Activated naive CD4-positive, alpha-beta T cell treated with anti-CD3 and anti-CD28 coated beads, Interleukin-2, amount 50 U/mL, for 72 hours (primary cell): ENCODE measurements at regions not wholly inside any gene's neighbourhood (a gene's known extent, or its start where the extent isn't known, plus 50 kb on each side); places are given as distances from the start of the nearest gene placed in this dataset.

Experiments used
- ATAC-seq, 2 donors: fragments of 150-1000 bp; cut with Tn5 transposase; 2 replicates each; pipeline ENCODE4 v1.10.0; 2021; ENCODE audit warnings: mild to moderate bottlenecking in 2 of 2, moderate library complexity in 2 of 2
- DNase-seq, 2 donors: peaks; one replicate each; pipeline ENCODE4 v3.0.0; 2021 to 2022; ENCODE audit warnings: low spot score in 2 of 2
- H3K27ac Mint-ChIP-seq, 2 donors: one replicate each; pipeline ENCODE4 v1.8.0; 2022; ENCODE audit warnings: mild to moderate bottlenecking in 2 of 2, mixed read lengths in 2 of 2
- H3K36me3 Mint-ChIP-seq, 2 donors: one replicate each; pipeline ENCODE4 v1.8.0; 2022; ENCODE audit warnings: mixed read lengths in 2 of 2
- H3K9me3 Mint-ChIP-seq, 2 donors: one replicate each; pipeline ENCODE4 v1.8.0; 2022; ENCODE audit warnings: mixed read lengths in 2 of 2

- Mint-ChIP-seq H3K36me3 (no peaks in the 10 kb centered on the region), H3K9me3 (no peaks in the 10 kb centered on the region), H3K27ac (no peak overlapping the region)
- ATAC-seq (no peak), DNase-seq (no peak)
Measured at GRCh38 chr5:66234241-66234640, 90.1 kb downstream of the SREK1 start.

GRCh38 chr5:66238435-66238834 lies 94.3 kb downstream of the SREK1 start:
- Mint-ChIP-seq H3K9me3 (no peaks in the 10 kb centered on the region), H3K27ac (no peak overlapping the region), H3K36me3 (no peaks in the 10 kb centered on the region)
- DNase-seq (no peak), ATAC-seq (no peak)

GRCh38 chr5:66239034-66239433 lies 94.9 kb downstream of the SREK1 start:
- H3K9me3 Mint-ChIP-seq: no peaks in the 10 kb centered on the region
- DNase-seq (no peak), ATAC-seq (no peak)
- H3K36me3 Mint-ChIP-seq: no peaks in the 10 kb centered on the region
- no peak overlapping the region for H3K27ac Mint-ChIP-seq

GRCh38 chr5:66241136-66241825 lies 97.2 kb downstream of the SREK1 start:
- Mint-ChIP-seq H3K27ac (no peak overlapping the region), H3K36me3 (no peaks in the 10 kb centered on the region), H3K9me3 (no peaks in the 10 kb centered on the region)
- ATAC-seq (no peak), DNase-seq (no peak)

GRCh38 chr5:66242050-66242715 lies 98.1 kb downstream of the SREK1 start:
- no peaks in the 10 kb centered on the region for H3K36me3 Mint-ChIP-seq

GRCh38 chr5:66246608-66247007 lies 102.5 kb downstream of the SREK1 start:
- DNase-seq (no peak), ATAC-seq (no peak)
- H3K9me3 Mint-ChIP-seq: no peaks in the 10 kb centered on the region
- no peaks in the 10 kb centered on the region for H3K36me3 Mint-ChIP-seq
- no peak overlapping the region for H3K27ac Mint-ChIP-seq

More at GRCh38 chr5:66242050-66242715, 98.1 kb downstream of the SREK1 start:
- no peak for ATAC-seq
- no peak overlapping the region for H3K27ac Mint-ChIP-seq
- no peaks in the 10 kb centered on the region for H3K9me3 Mint-ChIP-seq
- no peak for DNase-seq

- no peaks in the 10 kb centered on the region for H3K9me3 Mint-ChIP-seq
- H3K27ac Mint-ChIP-seq: no peak overlapping the region
- DNase-seq (no peak), ATAC-seq (no peak)
- no peaks in the 10 kb centered on the region for H3K36me3 Mint-ChIP-seq
Measured at GRCh38 chr5:66247176-66247960, 103.3 kb downstream of the SREK1 start.

- no peak overlapping the region for H3K27ac Mint-ChIP-seq
Measured at GRCh38 chr5:66248874-66249273, 104.8 kb downstream of the SREK1 start.

GRCh38 chr5:66249920-66250319 lies 105.8 kb downstream of the SREK1 start:
- DNase-seq (no peak), ATAC-seq (no peak)
- Mint-ChIP-seq H3K9me3 (no peaks in the 10 kb centered on the region), H3K27ac (peak overlapping the region in 1 of 2 donors; percentile 62), H3K36me3 (no peaks in the 10 kb centered on the region)

More at GRCh38 chr5:66248874-66249273, 104.8 kb downstream of the SREK1 start:
- Mint-ChIP-seq H3K9me3 (no peaks in the 10 kb centered on the region), H3K36me3 (no peaks in the 10 kb centered on the region)
- ATAC-seq: no peak
- no peak for DNase-seq

- no peaks in the 10 kb centered on the region for H3K9me3 Mint-ChIP-seq
- H3K27ac Mint-ChIP-seq: no peak overlapping the region
- DNase-seq: no peak
- no peak for ATAC-seq
- H3K36me3 Mint-ChIP-seq: no peaks in the 10 kb centered on the region
Measured at GRCh38 chr5:66252849-66253248, 108.7 kb downstream of the SREK1 start.

GRCh38 chr5:66255714-66256113 lies 111.6 kb downstream of the SREK1 start:
- no peak for DNase-seq
- Mint-ChIP-seq H3K9me3 (no peaks in the 10 kb centered on the region), H3K36me3 (no peaks in the 10 kb centered on the region), H3K27ac (no peak overlapping the region)
- no peak for ATAC-seq

GRCh38 chr5:66273121-66273520 lies 129.0 kb downstream of the SREK1 start:
- DNase-seq: no peak
- Mint-ChIP-seq H3K27ac (no peak overlapping the region), H3K9me3 (no peaks in the 10 kb centered on the region), H3K36me3 (no peaks in the 10 kb centered on the region)
- no peak for ATAC-seq

GRCh38 chr5:66276986-66277385 lies 132.9 kb downstream of the SREK1 start:
- no peak overlapping the region for H3K27ac Mint-ChIP-seq
- DNase-seq: no peak
- no peaks in the 10 kb centered on the region for H3K9me3 Mint-ChIP-seq
- H3K36me3 Mint-ChIP-seq: no peaks in the 10 kb centered on the region
- no peak for ATAC-seq

- Mint-ChIP-seq H3K27ac (no peak overlapping the region), H3K9me3 (no peaks in the 10 kb centered on the region), H3K36me3 (no peaks in the 10 kb centered on the region)
- no peak for DNase-seq
- ATAC-seq: no peak
Measured at GRCh38 chr5:66277981-66278380, 133.9 kb downstream of the SREK1 start.

- H3K9me3 Mint-ChIP-seq: no peaks in the 10 kb centered on the region
- DNase-seq: no peak
- no peak overlapping the region for H3K27ac Mint-ChIP-seq
- H3K36me3 Mint-ChIP-seq: no peaks in the 10 kb centered on the region
- ATAC-seq: no peak
Measured at GRCh38 chr5:66281294-66281693, 137.2 kb downstream of the SREK1 start.

- DNase-seq (no peak), ATAC-seq (no peak)
- Mint-ChIP-seq H3K27ac (no peak overlapping the region), H3K9me3 (no peaks in the 10 kb centered on the region), H3K36me3 (no peaks in the 10 kb centered on the region)
Measured at GRCh38 chr5:66284588-66285342, 140.7 kb downstream of the SREK1 start.
